ENCODE measurements at regions not wholly inside any gene's neighbourhood (a gene's known extent, or its start where the extent isn't known, plus 50 kb on each side); places are given as distances from the start of the nearest gene placed in this dataset.

DNA sequence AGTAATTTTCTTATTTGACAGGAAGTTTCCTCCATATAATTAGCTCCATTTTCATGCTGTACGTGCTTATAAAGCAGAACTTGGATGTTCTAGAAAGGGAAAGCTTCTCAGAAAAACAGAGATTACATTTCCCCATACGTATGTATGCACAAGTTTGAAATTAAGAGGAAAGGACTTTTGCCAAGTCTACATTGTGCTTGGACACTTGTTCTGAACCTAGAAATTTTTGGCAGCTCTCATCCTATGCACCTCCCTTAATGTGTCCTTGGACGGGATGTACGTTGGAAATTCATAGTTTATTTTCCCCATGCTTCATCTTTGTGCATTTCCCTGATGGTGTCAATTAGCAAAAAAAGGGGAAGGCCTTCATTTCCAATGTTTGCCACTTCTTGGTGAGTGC lies 322.7 kb downstream of the BLID start:
- TF ChIP-seq, protein P1, sequence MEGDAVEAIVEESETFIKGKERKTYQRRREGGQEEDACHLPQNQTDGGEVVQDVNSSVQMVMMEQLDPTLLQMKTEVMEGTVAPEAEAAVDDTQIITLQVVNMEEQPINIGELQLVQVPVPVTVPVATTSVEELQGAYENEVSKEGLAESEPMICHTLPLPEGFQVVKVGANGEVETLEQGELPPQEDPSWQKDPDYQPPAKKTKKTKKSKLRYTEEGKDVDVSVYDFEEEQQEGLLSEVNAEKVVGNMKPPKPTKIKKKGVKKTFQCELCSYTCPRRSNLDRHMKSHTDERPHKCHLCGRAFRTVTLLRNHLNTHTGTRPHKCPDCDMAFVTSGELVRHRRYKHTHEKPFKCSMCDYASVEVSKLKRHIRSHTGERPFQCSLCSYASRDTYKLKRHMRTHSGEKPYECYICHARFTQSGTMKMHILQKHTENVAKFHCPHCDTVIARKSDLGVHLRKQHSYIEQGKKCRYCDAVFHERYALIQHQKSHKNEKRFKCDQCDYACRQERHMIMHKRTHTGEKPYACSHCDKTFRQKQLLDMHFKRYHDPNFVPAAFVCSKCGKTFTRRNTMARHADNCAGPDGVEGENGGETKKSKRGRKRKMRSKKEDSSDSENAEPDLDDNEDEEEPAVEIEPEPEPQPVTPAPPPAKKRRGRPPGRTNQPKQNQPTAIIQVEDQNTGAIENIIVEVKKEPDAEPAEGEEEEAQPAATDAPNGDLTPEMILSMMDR (IDR thresholded peaks at IDR 0.05), result no peak
- no peak for TF ChIP-seq POLR2A (IDR thresholded peaks at IDR 0.05)

All from testis (tissue), 2 donors.